GM12891 (cell line): ENCODE measurements at regions not wholly inside any gene's neighbourhood (a gene's known extent, or its start where the extent isn't known, plus 50 kb on each side); places are given as distances from the start of the nearest gene placed in this dataset.

Experiments
- POLR2A ChIP-seq: IDR thresholded peaks from 2 replicates; pipeline ENCODE4 v1.6.1; 2011; ENCODE audit warnings: low read depth, low read length, control low read depth
- POLR2AphosphoS5 ChIP-seq: IDR thresholded peaks from 2 replicates; pipeline ENCODE4 v1.6.1; 2011; ENCODE audit warnings: low read depth, low read length, control low read depth

DNA sequence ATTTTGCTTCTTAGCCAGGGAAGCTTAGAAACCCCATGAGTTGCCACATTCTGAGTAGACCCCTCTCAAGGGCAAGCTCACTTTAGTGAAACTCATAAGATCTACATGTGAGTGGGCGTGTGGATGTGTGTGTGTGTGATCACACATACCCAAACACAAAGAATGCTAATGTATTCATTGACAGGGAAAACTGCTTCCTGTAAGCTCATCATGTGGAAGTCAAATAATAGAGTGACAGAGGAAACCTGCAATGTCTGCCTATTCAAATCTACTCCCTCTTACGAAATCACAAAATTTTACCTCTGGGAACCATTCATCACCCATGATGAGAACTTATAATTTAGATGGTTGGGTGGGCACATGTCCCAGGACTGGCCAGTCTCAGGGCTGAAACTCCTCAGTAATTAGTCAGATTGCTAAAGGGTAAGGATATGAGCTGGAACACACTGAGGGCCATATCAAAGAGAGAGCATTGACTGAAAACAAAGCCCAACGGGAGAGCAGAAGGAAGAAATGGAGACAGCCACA is 94.5 kb upstream of the CCDC150 start:
- TF ChIP-seq POLR2A (no peak), POLR2AphosphoS5 (no peak)
